Colonic mucosa (tissue), 4 donors: ENCODE measurements at regions not wholly inside any gene's neighbourhood (a gene's known extent, or its start where the extent isn't known, plus 50 kb on each side); places are given as distances from the start of the nearest gene placed in this dataset.

Source experiments
- DNase-seq: peaks from one replicate; pipeline ENCODE4 v3.0.0-alpha.2; 2020
- H3K27ac ChIP-seq: fragments of 200-600 bp; one replicate; pipeline ENCODE4 v1.8.0; 2021
- H3K27me3 ChIP-seq: fragments of 200-600 bp; one replicate; pipeline ENCODE4 v1.8.0; 2021
- H3K36me3 ChIP-seq: fragments of 200-600 bp; one replicate; pipeline ENCODE4 v1.8.0; 2021
- H3K4me1 ChIP-seq: fragments of 200-600 bp; one replicate; pipeline ENCODE4 v1.8.0; 2021; ENCODE audit warnings: mild to moderate bottlenecking
- H3K4me3 ChIP-seq: fragments of 200-600 bp; one replicate; pipeline ENCODE4 v1.8.0; 2021
- H3K9ac ChIP-seq, 2 donors: one replicate each; pipeline ENCODE4 v1.7.0; 2013; ENCODE audit warnings: control low read depth in 2 of 2, low read depth in 2 of 2, low read length in 2 of 2
- H3K9me3 ChIP-seq: fragments of 200-600 bp; one replicate; pipeline ENCODE4 v1.8.0; 2021
- CTCF ChIP-seq: fragments of 200-600 bp; IDR thresholded peaks from one replicate; pipeline ENCODE4 v1.8.0; 2022; ENCODE audit warnings: antibody characterized with exemption, mild to moderate bottlenecking
- intact Hi-C: fragments of 100-400 bp; cut with DNase I; formaldehyde crosslinking; loops from one replicate; pipeline ENCODE4 v1.14.1; 2022
- donor health status: healthy.
- donor health status: DM: no; HTN: no; CAD: no.
- donor health status: DM: no; HTN: no; CAD: no.

- H3K9ac ChIP-seq = no peak overlapping the region
Observed at GRCh38 chr1:242579528-242580235, 55.2 kb upstream of the PLD5 start.

More at GRCh38 chr1:242579528-242580235, 55.2 kb upstream of the PLD5 start:
- H3K9me3 ChIP-seq = no peaks in the 10 kb centered on the region
- no peaks in the 10 kb centered on the region for H3K36me3 ChIP-seq
- TF ChIP-seq CTCF = no peak
- no peaks in the 10 kb centered on the region for H3K27me3 ChIP-seq
- intact Hi-C loops = no loop called here
- DNase-seq = no peak
- no peaks in the 10 kb centered on the region for H3K4me1 ChIP-seq
- H3K4me3 ChIP-seq = no peak overlapping the region
- no peak overlapping the region for H3K27ac ChIP-seq
